Stimulated activated CD4-positive, alpha-beta T cell treated with anti-CD3 and anti-CD28 coated beads, Interleukin-2, amount 100 ng/mL, for 48 hours (primary cell): ENCODE measurements at regions not wholly inside any gene's neighbourhood (a gene's known extent, or its start where the extent isn't known, plus 50 kb on each side); places are given as distances from the start of the nearest gene placed in this dataset.

Experiments used
- DNase-seq, 2 donors: peaks; one replicate each; pipeline ENCODE4 v3.0.0-alpha.2; 2020

GRCh38 chr13:104450006-104450405 lies 1383.8 kb upstream of the SLC10A2 start:
- no peak for DNase-seq

GRCh38 chr13:104447348-104447747 lies 1381.1 kb upstream of the SLC10A2 start:
- no peak for DNase-seq

DNA sequence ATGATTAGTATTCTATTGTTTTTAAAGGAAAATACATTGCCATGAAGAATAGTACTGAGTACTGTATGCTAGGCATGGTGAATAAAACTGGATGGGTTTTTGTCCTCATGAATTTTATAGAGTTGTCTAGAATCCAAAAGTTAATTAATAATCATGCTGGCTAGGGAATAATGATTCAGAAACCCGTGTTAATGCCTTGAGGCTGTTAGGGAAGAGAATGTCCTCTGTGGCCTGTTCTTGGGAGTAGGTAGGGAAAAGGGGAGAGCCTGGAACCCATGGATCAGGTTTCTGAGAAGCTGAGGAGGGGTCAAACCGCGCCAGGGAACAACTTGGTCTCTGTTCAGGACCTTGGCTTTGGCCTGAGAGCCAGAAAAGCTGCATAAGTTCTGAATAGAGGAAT lies 1376.3 kb upstream of the SLC10A2 start:
- no peak for DNase-seq

DNA sequence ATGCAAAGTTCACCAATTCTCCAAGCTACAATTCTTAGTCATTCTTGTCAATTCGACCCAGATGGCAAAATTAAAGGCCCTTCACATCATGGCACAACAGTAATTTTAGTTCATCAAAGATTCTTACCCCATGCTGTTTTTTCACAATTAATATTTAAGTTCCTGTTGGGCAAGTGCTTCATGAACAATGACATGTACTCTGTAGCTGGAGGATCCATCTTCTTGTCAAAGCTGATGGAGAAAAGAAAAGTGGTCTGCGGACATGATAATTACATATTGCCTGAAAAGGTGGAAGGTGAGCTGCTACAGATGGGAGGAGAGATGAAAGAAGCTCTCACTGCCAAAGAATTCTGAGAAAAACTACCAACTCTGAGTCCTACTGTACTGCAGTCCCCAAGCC lies 1370.3 kb upstream of the SLC10A2 start:
- no peak for DNase-seq

DNA sequence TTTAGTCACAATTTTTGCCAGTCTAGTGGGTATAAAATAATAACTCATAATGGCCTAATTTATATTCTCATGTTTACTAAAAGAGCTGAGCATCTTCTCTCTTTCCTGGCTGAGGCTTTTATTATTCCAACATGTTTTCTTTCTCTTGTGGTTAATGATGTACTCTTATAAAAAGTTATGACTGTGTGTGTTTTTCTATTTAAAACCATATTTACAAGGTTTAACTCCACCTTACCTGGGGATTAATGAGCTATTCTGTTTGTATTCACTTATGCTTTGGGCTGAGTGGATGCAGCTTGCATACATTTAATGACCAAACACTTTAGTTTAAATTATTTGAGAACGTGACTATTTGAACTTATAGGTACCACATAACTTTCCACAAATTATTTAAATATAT lies 1365.7 kb upstream of the SLC10A2 start:
- no peak for DNase-seq

DNA sequence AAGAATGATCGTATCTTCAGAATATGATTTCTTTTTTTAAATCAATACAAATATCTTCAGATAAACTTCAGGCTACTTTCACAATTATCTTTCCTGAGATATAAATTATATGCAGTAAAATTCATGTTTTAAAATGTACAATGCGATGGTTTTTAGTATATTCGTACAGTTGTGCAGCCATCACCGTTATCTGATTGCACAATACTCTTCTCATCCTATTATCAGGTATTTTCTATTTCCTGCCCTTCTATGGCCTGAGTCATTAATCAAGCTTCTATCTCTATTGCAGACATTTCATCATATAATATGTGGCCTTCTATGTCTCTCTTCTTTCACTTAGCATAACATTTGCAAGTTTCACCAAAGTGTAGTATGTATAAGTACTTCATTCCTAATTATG lies 1360.2 kb upstream of the SLC10A2 start:
- no peak for DNase-seq

GRCh38 chr13:104422668-104423067 lies 1356.5 kb upstream of the SLC10A2 start:
- no peak for DNase-seq

DNA sequence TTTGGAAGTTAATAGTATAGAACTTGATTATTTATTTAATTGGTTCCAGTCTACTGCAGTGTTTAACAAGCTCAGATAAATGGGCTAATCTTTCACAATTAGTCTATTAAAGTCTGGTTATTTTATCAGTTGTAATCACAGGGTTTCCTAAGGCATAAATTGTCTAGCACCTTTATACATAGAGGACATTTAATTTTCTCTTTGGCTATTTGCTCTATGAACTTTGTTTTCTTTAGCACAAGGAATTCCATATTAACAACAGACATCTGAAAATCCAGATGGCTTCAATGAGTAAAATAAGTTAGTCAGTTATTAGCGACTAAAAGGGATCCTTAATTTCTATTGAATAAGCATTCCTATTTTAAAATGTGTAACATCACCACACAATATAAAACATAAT lies 1350.8 kb upstream of the SLC10A2 start:
- no peak for DNase-seq

- DNase-seq = no peak
These were observed 1348.6 kb upstream of the SLC10A2 start for GRCh38 chr13:104414771-104415170.

- no peak for DNase-seq
These were observed 1348.0 kb upstream of the SLC10A2 start for GRCh38 chr13:104414181-104414580.

GRCh38 chr13:104411141-104411765 lies 1345.0 kb upstream of the SLC10A2 start:
- no peak for DNase-seq

DNA sequence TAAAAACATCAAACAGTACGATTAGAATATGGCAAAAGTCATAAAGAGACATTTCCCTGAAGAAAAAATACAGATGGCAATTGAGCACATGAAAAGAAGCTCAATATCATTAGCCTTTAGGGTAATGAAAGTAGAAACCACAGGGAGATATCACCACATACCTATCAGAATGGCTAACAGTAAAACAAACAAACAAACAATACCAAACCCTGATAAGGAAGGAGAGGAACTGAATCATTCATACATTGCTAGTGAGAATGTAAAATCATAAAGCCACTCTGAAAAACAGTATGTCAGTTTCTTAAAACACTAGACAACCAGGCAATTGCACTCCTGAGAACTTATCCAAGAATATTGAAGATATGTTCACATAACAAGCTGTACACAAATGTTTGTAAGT lies 1342.5 kb upstream of the SLC10A2 start:
- no peak for DNase-seq

DNA sequence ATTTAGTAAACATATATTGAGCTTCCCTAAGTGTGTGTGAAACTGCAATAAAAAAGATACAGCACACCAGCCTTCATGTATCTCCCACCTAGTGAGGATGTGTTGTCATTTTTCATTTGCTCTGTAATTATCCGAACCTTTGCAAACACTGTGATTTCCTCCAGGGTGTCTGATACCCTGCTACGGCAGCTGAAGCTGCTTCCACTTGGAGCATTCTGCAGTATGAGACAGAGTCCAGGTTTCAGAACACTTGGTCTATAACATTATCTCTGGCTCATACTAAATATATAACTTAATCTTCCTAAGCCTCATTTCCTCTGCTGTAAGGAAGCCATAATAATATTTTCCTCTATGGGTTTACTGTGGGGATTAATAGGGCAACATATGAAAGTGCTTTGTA lies 1338.1 kb upstream of the SLC10A2 start:
- no peak for DNase-seq

- DNase-seq = no peak
These were observed 1323.5 kb upstream of the SLC10A2 start for GRCh38 chr13:104389691-104390090.

- DNase-seq = no peak
These were observed 1321.3 kb upstream of the SLC10A2 start for GRCh38 chr13:104387510-104387909.

GRCh38 chr13:104385404-104385803 lies 1319.2 kb upstream of the SLC10A2 start:
- DNase-seq = no peak

DNA sequence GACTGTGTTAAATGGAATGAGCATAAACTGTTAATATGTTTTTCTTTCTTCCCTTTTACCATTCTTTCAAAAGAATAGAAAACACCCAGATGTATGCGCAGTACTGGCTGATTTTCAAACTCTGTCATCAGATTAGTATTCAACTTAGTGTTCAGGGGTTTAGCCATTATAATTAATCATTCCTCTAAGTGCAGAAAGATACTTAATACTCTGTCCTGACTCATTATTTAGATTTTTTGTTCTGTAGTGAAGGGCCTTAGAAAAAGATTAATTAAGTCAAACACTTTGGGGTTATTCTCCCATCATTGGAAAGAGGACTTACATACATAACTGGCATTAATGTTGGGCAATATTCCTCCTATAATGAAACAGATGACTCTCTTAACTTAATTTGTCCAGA lies 1316.7 kb upstream of the SLC10A2 start:
- DNase-seq = no peak

DNA sequence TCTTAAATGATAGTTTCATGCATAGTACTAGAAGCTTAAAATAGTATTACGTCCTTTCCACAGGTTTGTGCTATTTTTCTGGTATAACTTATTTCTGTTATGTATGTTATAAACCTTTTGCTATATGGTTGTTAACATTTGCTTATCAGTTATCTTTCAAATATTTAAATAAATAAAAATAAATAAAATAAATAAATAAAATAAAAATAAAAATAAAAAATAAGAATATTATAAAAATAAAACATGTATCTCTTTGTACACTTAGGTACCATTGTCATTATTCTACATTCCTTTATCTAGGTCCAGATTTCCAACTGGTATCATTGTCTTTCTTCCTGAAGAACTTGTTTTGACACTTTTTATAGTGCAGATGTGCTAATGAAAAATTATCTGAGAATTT lies 1310.4 kb upstream of the SLC10A2 start:
- no peak for DNase-seq

DNA sequence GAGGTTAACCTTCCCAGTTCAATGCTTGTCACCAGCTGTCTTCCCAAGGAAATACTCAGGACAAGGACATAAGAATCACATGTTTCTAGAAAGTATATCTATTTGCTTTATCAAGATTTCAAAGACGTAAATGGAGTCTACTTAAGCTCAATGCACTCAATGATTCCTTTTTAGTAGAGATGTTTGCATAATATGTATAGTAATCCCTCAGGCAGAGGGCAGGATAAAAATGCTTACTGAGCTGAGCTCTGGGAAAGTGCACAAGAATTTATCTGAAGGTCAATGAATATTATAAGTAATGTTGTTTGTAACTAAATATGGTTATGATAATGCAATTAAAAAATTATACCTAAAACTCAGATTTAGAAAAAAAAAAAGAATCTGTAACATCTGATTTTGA lies 1309.4 kb upstream of the SLC10A2 start:
- DNase-seq = no peak

GRCh38 chr13:104372095-104372655 lies 1306.0 kb upstream of the SLC10A2 start:
- no peak for DNase-seq

DNA sequence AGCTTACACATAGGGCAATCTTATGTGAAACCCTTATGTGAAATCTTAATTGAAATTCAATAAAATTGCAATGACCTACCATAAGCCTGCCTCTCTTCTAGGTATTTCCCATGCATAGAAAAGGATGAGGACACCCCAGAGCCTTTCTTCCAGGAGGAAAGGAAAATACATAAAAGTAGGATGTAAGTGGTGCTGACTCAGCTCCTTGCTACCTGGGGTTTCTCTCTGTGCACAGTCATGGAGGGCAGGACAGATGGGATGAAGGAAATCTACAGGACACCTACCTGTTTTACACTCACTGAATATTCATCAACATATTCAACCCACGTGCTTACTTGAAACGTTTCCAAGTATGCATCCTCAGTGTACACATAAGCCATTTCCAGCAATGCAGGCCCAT lies 1299.2 kb upstream of the SLC10A2 start:
- no peak for DNase-seq

- no peak for DNase-seq
These were observed 1291.6 kb upstream of the SLC10A2 start for GRCh38 chr13:104357672-104358354.

DNA sequence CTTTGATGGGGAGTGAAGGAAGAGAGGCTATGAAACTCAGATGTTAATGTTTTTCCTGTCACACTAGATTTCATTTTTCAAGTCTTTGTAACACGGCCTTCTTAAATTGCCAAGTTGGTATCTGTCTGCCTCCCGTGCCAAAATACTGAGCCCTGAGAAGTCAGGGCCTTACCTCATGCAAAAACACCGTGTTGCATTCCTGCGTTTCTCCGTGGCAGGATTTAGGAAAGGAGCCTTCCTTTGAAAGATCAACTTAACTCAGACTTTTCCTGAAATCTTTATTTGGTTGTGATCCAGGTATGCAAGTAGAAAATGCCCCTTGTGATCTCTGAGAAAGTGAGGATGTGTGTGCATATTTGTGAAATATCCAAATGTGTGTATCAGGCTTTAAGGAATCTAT lies 1291.0 kb upstream of the SLC10A2 start:
- DNase-seq = no peak

- no peak for DNase-seq
These were observed 1288.9 kb upstream of the SLC10A2 start for GRCh38 chr13:104355041-104355670.
